Psoas muscle (tissue), 7 donors: ENCODE measurements at regions not wholly inside any gene's neighbourhood (a gene's known extent, or its start where the extent isn't known, plus 50 kb on each side); places are given as distances from the start of the nearest gene placed in this dataset.

Source experiments
- ATAC-seq, 4 donors: fragments of 200-7000 bp; cut with Tn5 transposase; one replicate each; pipeline ENCODE4 v1.9.1; 2020; ENCODE audit warnings: moderate library complexity in 3 of 4, mild to moderate bottlenecking in 2 of 4
- DNase-seq, 2 donors: peaks; one replicate each; pipeline ENCODE4 v3.0.0-alpha.2; 2020
- H3K27ac ChIP-seq: fragments of 200-600 bp; one replicate; pipeline ENCODE4 v1.8.0; 2022
- H3K27me3 ChIP-seq, 3 donors: fragments of 200-600 bp in 1 of 3; one replicate each; pipeline versions ENCODE4 v1.6.1 to v1.8.0; 2013 to 2022; ENCODE audit warnings: low read length in 2 of 3, mild to moderate bottlenecking in 2 of 3, moderate library complexity in 1 of 3; ENCODE audit not compliant: insufficient read depth in 3 of 3
- H3K36me3 ChIP-seq, 2 donors: fragments of 200-600 bp in 1 of 2; one replicate each; pipeline versions ENCODE4 v1.6.1 to v1.8.0; 2013 to 2022; ENCODE audit warnings: low read depth in 1 of 2, mild to moderate bottlenecking in 1 of 2, moderate library complexity in 1 of 2; ENCODE audit not compliant: insufficient read depth in 1 of 2
- H3K4me1 ChIP-seq: fragments of 200-600 bp; one replicate; pipeline ENCODE4 v1.8.0; 2022
- H3K4me3 ChIP-seq: fragments of 200-600 bp; one replicate; pipeline ENCODE4 v1.8.0; 2022; ENCODE audit warnings: mild to moderate bottlenecking
- H3K9me3 ChIP-seq: fragments of 200-600 bp; one replicate; pipeline ENCODE4 v1.8.0; 2022
- CTCF ChIP-seq: fragments of 200-600 bp; IDR thresholded peaks from one replicate; pipeline ENCODE4 v1.8.0; 2022; ENCODE audit warnings: antibody characterized with exemption
- WGBS, 3 donors: extraction: QIAGEN DNeasy Blood & Tissue Kit; methylation state at CpG; one replicate each; pipeline versions ENCODE4 v1.1.6 to v1.1.7; 2013; 5-methylcytosine and 5-hydroxymethylcytosine counted together
- intact Hi-C, 2 donors: fragments of 100-400 bp; cut with DNase I; formaldehyde crosslinking; loops; one replicate each; pipeline versions ENCODE4 v1.11.0 to v1.14.2; 2022
- donor health status: healthy with polysubstance abuse.
- donor health status: DM: no; HTN: no; CAD: no; lungs with moderate emphysema.
- donor health status: Bipolar disorder and iron deficiency.
- donor health status: healthy.
- donor health status: DM: yes; HTN: yes; CAD: no.
- donor health status: DM: no; HTN: no; CAD: no.
- donor health status: DM: yes; HTN: yes; CAD: no.

- Histone ChIP-seq H3K27me3 (no peaks in the 10 kb centered on the region), H3K4me3 (no peak overlapping the region), H3K4me1 (no peaks in the 10 kb centered on the region), H3K9me3 (no peaks in the 10 kb centered on the region), H3K27ac (no peak overlapping the region), H3K36me3 (no peaks in the 10 kb centered on the region)
- no peak for TF ChIP-seq CTCF
- 76 to 87% (median 84%) methylated on average over 3 of the region's 3 CpGs for WGBS, 3 donors
- ATAC-seq (no peak), DNase-seq (no peak)
- intact Hi-C loops = no loop called here
These were observed 241.1 kb upstream of the RIMS1 start for GRCh38 chr6:71645299-71645698.

- intact Hi-C loops = no loop called here
- WGBS, 3 donors = 55 to 69% (median 55%) methylated on average over 2 of the region's 2 CpGs
These were observed 236.4 kb upstream of the RIMS1 start for GRCh38 chr6:71649915-71650314.

GRCh38 chr6:71651636-71652035, 234.7 kb upstream of the RIMS1 start:
- 59 to 67% (median 66%) methylated on average over 2 of the region's 2 CpGs for WGBS, 3 donors
- DNase-seq (no peak), ATAC-seq (no peak)
- Histone ChIP-seq H3K27ac (no peak overlapping the region), H3K36me3 (no peaks in the 10 kb centered on the region), H3K9me3 (no peaks in the 10 kb centered on the region), H3K27me3 (no peaks in the 10 kb centered on the region), H3K4me1 (no peaks in the 10 kb centered on the region), H3K4me3 (no peak overlapping the region)
- TF ChIP-seq CTCF = no peak
- intact Hi-C loops = no loop called here

More at GRCh38 chr6:71649915-71650314, 236.4 kb upstream of the RIMS1 start:
- H3K4me1 ChIP-seq = no peaks in the 10 kb centered on the region
- ATAC-seq = no peak
- no peaks in the 10 kb centered on the region for H3K9me3 ChIP-seq
- no peak for DNase-seq
- no peak for TF ChIP-seq CTCF
- no peak overlapping the region for H3K27ac ChIP-seq
- H3K4me3 ChIP-seq = no peak overlapping the region
- H3K36me3 ChIP-seq = no peaks in the 10 kb centered on the region
- H3K27me3 ChIP-seq = no peaks in the 10 kb centered on the region

GRCh38 chr6:71656121-71656520, 230.2 kb upstream of the RIMS1 start:
- Histone ChIP-seq H3K4me3 (no peak overlapping the region), H3K4me1 (no peaks in the 10 kb centered on the region), H3K27me3 (no peaks in the 10 kb centered on the region), H3K9me3 (no peaks in the 10 kb centered on the region), H3K27ac (no peak overlapping the region), H3K36me3 (no peaks in the 10 kb centered on the region)
- WGBS, 3 donors = 18 to 46% (median 28%) methylated on average over 1 of the region's 1 CpG
- no peak for ATAC-seq
- intact Hi-C loops = no loop called here
- DNase-seq = no peak
- TF ChIP-seq CTCF = no peak

GRCh38 chr6:71665931-71666330, 220.4 kb upstream of the RIMS1 start:
- Histone ChIP-seq H3K9me3 (no peaks in the 10 kb centered on the region), H3K4me1 (no peaks in the 10 kb centered on the region), H3K4me3 (no peak overlapping the region), H3K27me3 (peaks cover 0 to 1% (median 0%) of the 10 kb centered on the region in 3 donors), H3K27ac (no peak overlapping the region), H3K36me3 (no peaks in the 10 kb centered on the region)
- DNase-seq (no peak), ATAC-seq (no peak)
- TF ChIP-seq CTCF = no peak
- intact Hi-C loops = no loop called here
- WGBS, 3 donors = 27 to 39% (median 32%) methylated on average over 3 of the region's 3 CpGs
